Fibroblast of skin of abdomen (primary cell): ENCODE measurements at regions not wholly inside any gene's neighbourhood (a gene's known extent, or its start where the extent isn't known, plus 50 kb on each side); places are given as distances from the start of the nearest gene placed in this dataset.

Source experiments
- DNase-seq: peaks from one replicate; pipeline ENCODE4 v3.0.0-alpha.2; 2013

GRCh38 chr3:106783231-106783630 lies 594.0 kb upstream of the CCDC54 start:
- DNase-seq: no peak

GRCh38 chr3:106789276-106789675 lies 588.0 kb upstream of the CCDC54 start:
- no peak for DNase-seq

GRCh38 chr3:106792716-106793115 lies 584.5 kb upstream of the CCDC54 start:
- DNase-seq: no peak

- DNase-seq: no peak
Measured at GRCh38 chr3:106794442-106794841, 582.8 kb upstream of the CCDC54 start.

- DNase-seq: no peak
Measured at GRCh38 chr3:106795553-106795952, 581.7 kb upstream of the CCDC54 start.

- DNase-seq: no peak
Measured at GRCh38 chr3:106797461-106797860, 579.8 kb upstream of the CCDC54 start.

GRCh38 chr3:106805625-106806024 lies 571.6 kb upstream of the CCDC54 start:
- DNase-seq: peak; percentile 38

GRCh38 chr3:106806964-106807363 lies 570.3 kb upstream of the CCDC54 start:
- no peak for DNase-seq

- DNase-seq: no peak
Measured at GRCh38 chr3:106809041-106809440, 568.2 kb upstream of the CCDC54 start.

- DNase-seq: no peak
Measured at GRCh38 chr3:106809623-106810299, 567.5 kb upstream of the CCDC54 start.

GRCh38 chr3:106810300-106810875 lies 566.9 kb upstream of the CCDC54 start:
- peak; percentile 41 for DNase-seq

- DNase-seq: peak; percentile 78
Measured at GRCh38 chr3:106811376-106811775, 565.9 kb upstream of the CCDC54 start.

- DNase-seq: peak; percentile 41
Measured at GRCh38 chr3:106813742-106814141, 563.5 kb upstream of the CCDC54 start.

- DNase-seq: no peak
Measured at GRCh38 chr3:106814231-106814630, 563.0 kb upstream of the CCDC54 start.

- DNase-seq: no peak
Measured at GRCh38 chr3:106816838-106817237, 560.4 kb upstream of the CCDC54 start.

GRCh38 chr3:106817706-106818105 lies 559.5 kb upstream of the CCDC54 start:
- DNase-seq: no peak

GRCh38 chr3:106819440-106819839 lies 557.8 kb upstream of the CCDC54 start:
- DNase-seq: no peak

GRCh38 chr3:106820726-106821362 lies 556.4 kb upstream of the CCDC54 start:
- DNase-seq: no peak

GRCh38 chr3:106821801-106822200 lies 555.4 kb upstream of the CCDC54 start:
- no peak for DNase-seq

- DNase-seq: no peak
Measured at GRCh38 chr3:106822204-106822603, 555.0 kb upstream of the CCDC54 start.

- DNase-seq: no peak
Measured at GRCh38 chr3:106823701-106824100, 553.5 kb upstream of the CCDC54 start.

GRCh38 chr3:106824856-106825255 lies 552.4 kb upstream of the CCDC54 start:
- DNase-seq: peak; percentile 47

GRCh38 chr3:106825962-106826605 lies 551.2 kb upstream of the CCDC54 start:
- DNase-seq: peak; percentile 86
